Stomach smooth muscle (tissue), 2 donors: ENCODE measurements at regions not wholly inside any gene's neighbourhood (a gene's known extent, or its start where the extent isn't known, plus 50 kb on each side); places are given as distances from the start of the nearest gene placed in this dataset.

Experiments used
- H3K27ac ChIP-seq: one replicate; pipeline ENCODE4 v1.7.0; 2013; ENCODE audit warnings: mild to moderate bottlenecking, low read length, inconsistent platforms
- H3K27me3 ChIP-seq, 2 donors: one replicate each; pipeline ENCODE4 v1.7.0; 2013; ENCODE audit warnings: low read length in 2 of 2; ENCODE audit not compliant: insufficient read depth in 2 of 2, control insufficient read depth in 1 of 2
- H3K36me3 ChIP-seq, 2 donors: one replicate each; pipeline ENCODE4 v1.7.0; 2013; ENCODE audit warnings: low read length in 2 of 2; ENCODE audit not compliant: control insufficient read depth in 2 of 2, insufficient read depth in 2 of 2
- H3K4me1 ChIP-seq: one replicate; pipeline ENCODE4 v1.7.0; 2013; ENCODE audit warnings: low read length; ENCODE audit not compliant: control insufficient read depth, insufficient read depth
- H3K4me3 ChIP-seq, 2 donors: one replicate each; pipeline ENCODE4 v1.7.0; 2013; ENCODE audit warnings: low read length in 2 of 2
- H3K9ac ChIP-seq, 2 donors: one replicate each; pipeline ENCODE4 v1.7.0; 2013; ENCODE audit warnings: low read length in 2 of 2, mild to moderate bottlenecking in 1 of 2
- H3K9me3 ChIP-seq, 2 donors: one replicate each; pipeline ENCODE4 v1.7.0; 2013; ENCODE audit warnings: low read length in 2 of 2; ENCODE audit not compliant: control insufficient read depth in 2 of 2
- donor health status: healthy.
- donor health status: Pancreatic carcinoma.

DNA sequence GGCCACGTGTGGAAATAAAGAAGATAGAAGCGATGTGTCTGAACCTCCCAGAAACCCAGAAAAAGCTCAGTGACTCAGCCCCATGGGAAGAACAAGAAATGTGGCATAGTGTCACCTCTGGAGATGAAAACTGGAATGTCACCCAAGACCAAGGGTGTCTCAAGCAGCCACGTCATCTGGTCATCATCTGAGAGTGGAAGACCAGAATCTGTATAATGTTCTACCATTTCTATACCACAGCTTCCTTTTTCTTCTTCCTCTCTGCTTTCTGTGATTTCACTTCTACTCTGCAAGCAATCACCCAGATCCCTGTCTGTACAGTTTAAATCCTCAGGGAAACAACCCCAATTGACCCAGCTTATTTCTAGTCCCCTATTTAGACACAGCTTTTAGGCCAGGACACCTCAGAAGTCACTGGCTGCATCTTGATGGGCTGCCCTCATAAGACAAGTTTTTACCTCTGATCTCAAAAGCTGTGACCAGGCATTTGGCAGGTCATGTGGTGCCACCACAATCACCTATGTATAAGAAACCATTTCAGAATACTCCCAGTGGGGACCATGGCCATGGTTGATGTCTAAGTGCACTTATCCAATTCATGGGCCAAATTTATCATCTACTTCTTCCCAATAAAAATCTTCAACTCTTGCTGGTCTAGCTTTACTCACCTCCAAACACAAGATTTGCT is 278.5 kb upstream of the UMPS start:
- Histone ChIP-seq H3K27ac (no peak overlapping the region), H3K9ac (no peak overlapping the region), H3K4me1 (no peaks in the 10 kb centered on the region), H3K36me3 (peaks cover 3 to 6% of the 10 kb centered on the region in 2 donors), H3K4me3 (no peak overlapping the region), H3K27me3 (no peaks in the 10 kb centered on the region), H3K9me3 (no peaks in the 10 kb centered on the region)

DNA sequence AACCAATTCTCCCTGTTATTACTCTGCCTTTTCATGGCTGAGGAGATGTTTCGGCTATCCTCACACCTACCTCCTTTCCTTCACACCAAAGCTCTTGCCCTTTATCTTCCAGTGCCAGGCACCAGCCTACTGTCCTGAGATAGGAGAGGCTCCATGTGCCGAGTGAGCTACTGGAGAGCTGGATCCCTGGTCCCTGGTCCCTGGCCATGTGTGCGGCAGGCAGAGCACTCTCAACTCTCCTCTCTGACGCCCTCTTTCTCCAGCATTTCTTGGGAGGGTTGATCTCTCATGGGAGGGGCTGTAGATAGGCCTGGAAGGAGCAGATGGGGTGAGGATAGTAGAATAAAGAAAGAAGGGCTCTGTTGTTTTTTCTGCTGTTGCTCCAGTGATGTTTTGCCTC is 277.1 kb upstream of the UMPS start:
- H3K36me3 ChIP-seq, result peaks cover 0 to 2% of the 10 kb centered on the region in 2 donors
- no peaks in the 10 kb centered on the region for H3K9me3 ChIP-seq

DNA sequence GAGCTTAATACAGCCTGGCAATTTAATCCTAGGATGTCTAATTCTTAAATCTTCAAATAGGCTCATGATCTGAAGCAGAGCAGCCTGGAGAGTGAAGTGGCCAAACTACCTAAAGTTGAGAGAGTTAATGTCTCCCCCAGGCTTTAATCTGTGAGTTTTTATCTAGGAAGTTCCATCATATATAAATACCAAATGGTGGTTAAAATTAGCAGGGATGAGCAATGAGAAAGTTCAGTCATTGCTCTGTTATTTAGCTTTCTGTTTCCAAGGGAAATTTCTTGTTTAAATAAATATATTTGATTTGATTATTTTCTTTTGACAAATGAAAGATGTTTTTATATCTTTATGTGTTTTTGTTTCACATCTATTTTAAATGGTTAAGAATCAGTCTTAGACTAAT is 274.4 kb upstream of the UMPS start:
- Histone ChIP-seq H3K9ac (no peak overlapping the region), H3K27ac (no peak overlapping the region), H3K36me3 (peaks cover 0 to 2% of the 10 kb centered on the region in 2 donors), H3K9me3 (no peaks in the 10 kb centered on the region), H3K4me1 (no peaks in the 10 kb centered on the region), H3K4me3 (no peak overlapping the region), H3K27me3 (no peaks in the 10 kb centered on the region)

More for the DNA sequence above, 277.1 kb upstream of the UMPS start:
- Histone ChIP-seq H3K27ac (no peak overlapping the region), H3K4me1 (no peaks in the 10 kb centered on the region), H3K27me3 (no peaks in the 10 kb centered on the region), H3K4me3 (no peak overlapping the region), H3K9ac (no peak overlapping the region)

DNA sequence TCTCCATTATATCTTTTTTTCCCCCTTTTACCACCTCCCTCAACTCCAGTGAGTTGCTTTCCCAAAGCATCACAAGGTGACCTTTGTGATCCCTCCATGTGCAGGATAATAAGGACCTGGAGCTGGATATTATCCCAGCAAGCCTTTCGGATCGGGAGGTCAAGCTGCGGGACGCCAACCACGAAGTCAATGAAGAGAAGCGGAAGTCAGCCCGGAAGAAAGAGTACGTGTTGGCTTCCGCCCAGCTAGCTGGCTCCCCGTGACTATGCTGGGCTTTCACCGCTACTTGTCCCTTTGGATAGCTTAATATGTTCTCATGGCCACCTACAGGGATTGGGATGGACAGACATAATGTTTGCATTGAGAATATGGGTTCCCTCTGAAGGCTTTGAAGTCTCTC is 273.7 kb upstream of the UMPS start:
- Histone ChIP-seq H3K9me3 (no peaks in the 10 kb centered on the region), H3K27ac (no peak overlapping the region), H3K9ac (no peak overlapping the region), H3K4me3 (no peak overlapping the region), H3K36me3 (peaks cover 0 to 2% of the 10 kb centered on the region in 2 donors), H3K27me3 (no peaks in the 10 kb centered on the region), H3K4me1 (no peaks in the 10 kb centered on the region)

DNA sequence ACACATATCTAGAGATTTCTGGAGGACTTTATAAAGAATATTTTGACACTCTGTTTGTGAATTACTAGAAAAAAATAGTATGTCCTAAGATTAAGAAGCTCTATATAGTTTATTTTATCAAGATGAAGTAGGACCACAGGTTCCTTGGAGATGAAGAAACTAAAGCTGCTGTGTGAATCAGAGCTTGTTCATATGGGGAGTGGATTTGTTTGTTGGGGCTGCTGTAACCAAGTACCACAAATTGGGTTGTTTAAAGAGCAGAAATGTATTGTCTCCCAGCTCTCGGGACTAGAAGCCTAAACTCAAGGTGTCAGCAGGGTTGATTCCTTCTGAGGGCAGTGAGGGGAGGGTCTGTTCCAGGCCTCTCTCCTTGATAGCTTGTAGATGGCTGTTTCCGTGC is 270.6 kb upstream of the UMPS start:
- Histone ChIP-seq H3K27ac (no peak overlapping the region), H3K9me3 (no peaks in the 10 kb centered on the region), H3K36me3 (peaks cover 0 to 2% of the 10 kb centered on the region in 2 donors), H3K4me3 (no peak overlapping the region), H3K4me1 (no peaks in the 10 kb centered on the region), H3K9ac (no peak overlapping the region), H3K27me3 (no peaks in the 10 kb centered on the region)

DNA sequence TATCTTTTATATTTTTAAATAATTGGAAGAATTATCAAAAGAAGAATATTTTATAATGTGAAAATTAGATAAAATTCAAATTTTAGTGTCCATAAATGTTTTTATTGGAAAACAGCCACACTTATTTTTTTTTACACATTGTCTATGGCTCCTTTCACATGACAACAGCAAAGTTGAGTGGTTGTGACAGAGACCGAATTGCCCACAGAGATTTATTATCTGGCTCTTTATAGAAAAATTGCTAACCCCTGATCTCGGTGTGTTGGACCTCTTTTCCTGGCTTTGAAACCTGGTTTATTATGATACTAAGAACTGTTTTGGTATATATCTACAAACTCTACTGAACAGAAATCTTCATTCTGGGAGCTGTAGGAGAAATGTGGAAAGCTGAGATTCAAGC is 269.1 kb upstream of the UMPS start:
- no peak overlapping the region for H3K4me3 ChIP-seq
- peaks cover 0 to 2% of the 10 kb centered on the region in 2 donors for H3K36me3 ChIP-seq
- no peaks in the 10 kb centered on the region for H3K4me1 ChIP-seq
- H3K9ac ChIP-seq, result no peak overlapping the region
- H3K9me3 ChIP-seq, result no peaks in the 10 kb centered on the region
- H3K27me3 ChIP-seq, result no peaks in the 10 kb centered on the region
- H3K27ac ChIP-seq, result no peak overlapping the region

DNA sequence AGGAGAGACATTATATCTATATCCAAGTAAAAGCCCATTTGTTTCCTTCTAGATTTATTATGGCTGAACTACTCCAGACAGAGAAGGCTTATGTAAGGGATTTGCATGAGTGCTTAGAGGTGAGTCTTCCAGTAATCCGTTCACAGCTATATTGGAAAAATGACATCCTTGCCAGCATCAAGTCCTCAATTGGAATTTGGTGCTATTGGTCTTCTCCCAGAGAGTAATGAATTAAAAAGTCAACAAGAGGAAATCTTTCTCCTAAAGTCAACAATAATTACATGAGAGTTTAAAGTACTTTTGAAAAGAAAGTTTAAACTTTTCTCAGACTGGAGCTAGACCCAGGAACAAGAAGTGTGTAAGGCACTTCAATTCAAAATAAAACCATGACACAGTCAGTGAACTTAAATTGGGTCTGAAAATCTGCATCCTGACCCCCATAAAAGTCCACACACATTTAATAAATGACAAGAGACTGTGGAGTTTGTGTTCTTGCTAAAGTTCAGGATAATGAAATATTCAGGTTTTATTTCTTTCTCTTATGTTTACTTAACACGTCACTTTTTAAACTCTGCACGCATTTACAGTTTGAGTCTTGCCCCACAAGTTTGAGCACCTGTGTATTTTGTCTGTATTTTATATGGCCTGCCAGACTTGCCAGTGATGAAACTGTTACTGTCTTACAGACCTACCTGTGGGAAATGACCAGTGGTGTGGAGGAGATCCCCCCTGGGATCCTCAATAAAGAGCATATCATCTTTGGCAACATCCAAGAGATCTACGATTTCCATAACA is 268.2 kb upstream of the UMPS start:
- H3K27ac ChIP-seq, result no peak overlapping the region
- H3K9ac ChIP-seq, result no peak overlapping the region
- H3K9me3 ChIP-seq, result no peaks in the 10 kb centered on the region
- no peaks in the 10 kb centered on the region for H3K36me3 ChIP-seq
- no peaks in the 10 kb centered on the region for H3K27me3 ChIP-seq
- no peaks in the 10 kb centered on the region for H3K4me1 ChIP-seq
- no peak overlapping the region for H3K4me3 ChIP-seq

DNA sequence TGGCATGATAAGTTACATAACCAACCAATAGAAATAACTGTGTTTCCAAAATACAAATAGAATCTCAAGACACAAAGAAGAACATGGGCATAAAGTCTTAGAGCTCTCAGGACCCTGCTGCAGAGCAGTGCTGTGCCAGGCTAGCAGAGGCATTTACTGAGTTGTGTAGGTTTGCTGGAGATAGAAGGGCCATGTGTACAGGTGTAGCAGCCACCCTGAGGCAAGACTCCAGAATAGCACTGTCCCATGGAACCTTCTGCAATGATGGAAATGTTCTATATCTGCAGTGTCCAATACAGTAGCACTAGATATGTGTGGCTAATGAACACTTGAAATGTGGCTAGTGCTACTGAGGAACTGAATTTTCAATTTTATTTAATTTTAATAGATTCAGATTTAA is 267.0 kb upstream of the UMPS start:
- H3K4me3 ChIP-seq, result no peak overlapping the region
- H3K27ac ChIP-seq, result no peak overlapping the region
- no peaks in the 10 kb centered on the region for H3K9me3 ChIP-seq
- no peaks in the 10 kb centered on the region for H3K27me3 ChIP-seq
- H3K9ac ChIP-seq, result no peak overlapping the region
- no peaks in the 10 kb centered on the region for H3K36me3 ChIP-seq
- no peaks in the 10 kb centered on the region for H3K4me1 ChIP-seq

DNA sequence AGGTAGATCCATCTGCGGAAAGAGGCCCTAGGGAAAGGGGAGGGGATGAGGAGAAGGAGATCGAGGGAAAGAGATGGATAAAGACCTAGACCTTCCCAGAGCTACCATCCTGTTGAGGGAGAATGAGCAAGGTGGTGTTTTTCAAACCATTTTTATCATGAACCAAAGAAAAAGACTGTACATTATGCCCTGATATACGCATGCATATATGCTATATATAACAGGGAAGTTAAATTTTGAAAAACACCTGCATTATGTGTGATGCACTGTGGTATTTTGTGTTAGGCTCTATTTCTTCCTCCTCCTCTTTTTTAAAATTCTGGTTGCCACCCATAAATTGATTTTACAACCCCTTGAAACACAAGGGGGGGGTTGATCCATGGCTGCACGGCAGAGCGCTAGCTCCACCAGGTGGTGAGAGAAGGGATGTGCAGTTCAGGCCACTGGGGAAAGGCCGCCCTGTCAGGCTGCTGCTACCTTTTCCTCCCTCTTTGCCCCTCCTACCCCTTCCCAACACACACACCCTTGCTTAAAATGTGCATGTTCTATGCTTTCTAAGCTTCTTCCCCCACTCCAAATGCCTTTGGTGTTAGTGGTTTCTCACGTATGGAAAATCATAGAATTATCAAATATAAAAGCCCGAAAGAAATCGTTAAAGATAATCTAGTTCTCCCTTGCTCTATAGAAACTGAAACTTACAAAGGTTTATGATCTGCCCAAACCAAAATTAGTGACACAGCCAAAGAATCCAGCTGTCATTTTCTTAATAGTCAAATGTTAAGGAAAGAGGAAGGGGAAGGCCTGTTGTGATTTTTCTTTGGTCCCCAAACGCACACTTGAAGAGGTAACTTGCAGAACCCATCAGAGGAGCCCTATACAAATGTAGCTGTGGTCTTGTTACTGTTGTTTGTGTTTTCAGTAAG is 262.0 kb upstream of the UMPS start:
- Histone ChIP-seq H3K4me3 (no peak overlapping the region), H3K27ac (no peak overlapping the region), H3K9me3 (no peaks in the 10 kb centered on the region), H3K9ac (no peak overlapping the region), H3K27me3 (no peaks in the 10 kb centered on the region), H3K4me1 (no peaks in the 10 kb centered on the region), H3K36me3 (no peaks in the 10 kb centered on the region)

DNA sequence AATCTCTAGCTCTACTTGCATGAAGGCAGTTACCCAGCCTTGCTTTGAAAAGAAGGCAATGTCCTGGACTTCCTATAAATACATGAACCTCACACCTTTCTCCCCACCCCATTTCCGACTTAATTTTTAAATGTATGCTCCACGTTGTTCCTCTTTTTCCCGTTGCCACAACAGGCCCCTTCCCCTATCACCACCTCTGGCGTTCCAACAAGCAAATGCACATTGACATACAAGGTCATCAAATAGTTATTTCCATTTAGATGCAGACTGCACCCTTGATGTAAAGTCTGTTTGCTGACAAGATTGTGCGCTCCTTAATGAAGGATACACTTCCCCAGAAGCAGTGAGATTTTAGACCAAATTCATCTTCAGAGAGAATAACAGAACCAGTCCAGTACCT is 260.7 kb upstream of the UMPS start:
- no peak overlapping the region for H3K27ac ChIP-seq
- no peaks in the 10 kb centered on the region for H3K27me3 ChIP-seq
- H3K4me1 ChIP-seq, result no peaks in the 10 kb centered on the region
- no peaks in the 10 kb centered on the region for H3K9me3 ChIP-seq
- H3K9ac ChIP-seq, result no peak overlapping the region
- peaks cover 0 to 2% of the 10 kb centered on the region in 2 donors for H3K36me3 ChIP-seq
- no peak overlapping the region for H3K4me3 ChIP-seq
